ENCODE measurements at regions not wholly inside any gene's neighbourhood (a gene's known extent, or its start where the extent isn't known, plus 50 kb on each side); places are given as distances from the start of the nearest gene placed in this dataset.
"Not testable (repeated sequence)": the region's sequence is repeated elsewhere in the genome, so short reads cannot be mapped to it uniquely, and the experiment has no call there.

DNA sequence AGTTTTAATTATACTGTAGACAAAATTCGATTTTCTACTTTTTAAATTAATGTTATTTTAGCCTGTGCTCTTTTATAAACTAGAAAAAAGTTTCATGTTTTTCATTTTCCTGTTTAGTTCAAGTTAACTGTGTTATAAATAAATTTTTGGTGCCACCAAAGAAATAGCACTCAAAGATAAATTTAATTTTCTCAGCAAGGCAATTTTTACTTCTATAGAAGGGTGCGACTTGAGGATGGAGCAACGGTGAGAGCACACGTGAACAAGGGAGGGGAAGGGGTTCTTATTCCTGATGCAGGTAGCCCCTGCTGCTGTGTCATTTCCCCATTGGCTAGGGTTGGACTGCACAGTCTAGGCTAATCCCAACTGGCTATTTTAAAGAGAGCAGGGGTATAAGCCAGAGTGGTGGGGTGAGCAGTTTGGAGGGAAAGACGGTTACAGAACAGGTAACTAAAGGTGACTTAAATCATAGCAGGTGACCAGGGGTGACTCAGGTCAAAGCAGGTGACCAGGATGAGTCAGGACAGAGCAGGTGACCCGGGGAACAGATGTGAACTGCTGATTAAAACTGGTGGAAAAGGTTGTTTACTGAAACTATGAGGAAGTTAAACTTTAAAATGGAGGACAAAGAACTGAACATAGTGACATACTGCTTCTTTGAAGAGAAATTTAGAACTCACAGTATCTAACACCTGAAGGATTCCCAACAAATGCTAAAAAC lies 104.6 kb upstream of the GPBP1 start:
- DNase-seq: no peak

GRCh38 chr5:57072218-57072892 lies 101.5 kb upstream of the GPBP1 start:
- DNase-seq: no peak

DNA sequence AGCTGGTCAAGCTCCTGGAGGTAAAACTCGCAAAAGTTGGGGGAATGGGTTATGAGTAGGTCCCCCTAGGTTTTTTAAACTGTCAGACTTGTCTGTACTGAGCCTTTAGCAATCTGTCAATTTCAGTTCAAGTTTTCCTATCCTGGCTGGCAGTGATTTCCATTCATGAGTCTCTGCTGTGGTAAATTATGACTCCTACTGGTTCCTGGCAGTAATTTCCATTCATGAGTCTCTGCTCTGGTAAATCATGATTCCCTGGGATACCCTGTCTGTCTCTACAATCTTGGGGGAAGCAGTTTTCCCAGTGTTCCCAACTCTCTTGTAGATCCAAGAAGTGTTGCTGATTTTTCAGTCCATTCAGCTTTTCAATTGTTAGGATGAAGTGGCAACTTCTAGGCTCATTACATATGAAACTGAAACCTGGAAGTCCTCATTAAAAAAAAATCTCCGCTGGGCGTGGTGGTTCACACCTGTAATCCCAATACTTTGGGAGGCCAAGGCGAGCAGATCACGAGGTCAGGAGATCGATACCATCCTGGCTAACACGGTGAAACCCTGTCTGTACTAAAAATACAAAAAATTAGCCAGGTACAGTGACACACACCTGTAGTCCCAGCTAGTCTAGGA lies 91.3 kb upstream of the GPBP1 start:
- no peak for DNase-seq

DNA sequence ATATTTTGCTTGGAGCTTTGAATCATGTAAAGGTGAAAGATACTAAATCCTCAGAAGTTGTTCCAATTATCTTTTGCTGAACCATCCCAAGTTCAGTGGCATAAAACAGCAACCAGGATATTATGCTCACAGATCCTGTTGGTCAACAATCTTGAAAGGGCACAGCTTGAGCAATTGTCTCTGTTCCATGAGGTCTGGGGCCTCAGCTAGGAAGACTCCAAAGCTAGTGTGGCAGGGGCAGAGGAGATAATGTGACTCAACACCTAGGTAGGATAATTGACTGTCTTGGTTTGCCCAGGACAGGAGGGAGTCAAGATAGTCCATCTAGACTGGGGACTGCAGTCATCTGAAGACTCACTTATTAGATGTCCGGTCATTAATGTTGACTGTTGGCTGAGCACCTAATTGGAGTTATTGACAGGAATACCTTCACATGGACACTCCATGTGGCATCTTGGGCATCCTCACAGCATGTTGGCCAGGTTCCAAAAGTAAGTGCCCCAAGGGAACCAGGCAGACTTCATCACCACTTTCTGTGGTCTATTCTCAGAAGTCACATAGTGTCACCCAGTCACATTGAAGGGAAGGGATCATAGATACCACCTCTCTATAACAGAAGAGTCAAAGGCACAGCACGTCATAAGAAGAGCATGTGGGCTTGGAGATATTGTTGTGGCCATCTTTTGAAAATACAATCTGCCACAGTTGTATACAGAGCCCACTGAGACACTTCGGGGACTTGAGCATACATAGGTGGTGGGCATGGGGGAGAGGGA lies 88.4 kb upstream of the GPBP1 start:
- DNase-seq: no peak

DNA sequence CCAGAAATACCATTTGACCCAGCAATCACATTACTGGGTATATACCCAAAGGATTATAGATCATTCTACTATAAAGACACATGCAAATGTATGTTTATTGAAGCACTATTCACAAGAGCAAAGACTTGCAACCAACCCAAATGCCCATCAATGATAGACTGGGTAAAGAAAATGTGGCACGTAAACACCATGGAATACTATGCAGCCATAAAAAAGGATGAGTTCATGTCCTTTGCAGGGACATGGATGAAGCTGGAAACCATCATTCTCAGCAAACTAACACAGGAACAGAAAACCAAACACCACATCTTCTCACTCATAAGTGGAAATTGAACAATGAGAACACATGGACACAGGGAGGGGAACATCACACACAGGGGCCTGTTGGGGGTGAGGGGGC lies 85.9 kb upstream of the GPBP1 start:
- DNase-seq: not testable (repeated sequence)

DNA sequence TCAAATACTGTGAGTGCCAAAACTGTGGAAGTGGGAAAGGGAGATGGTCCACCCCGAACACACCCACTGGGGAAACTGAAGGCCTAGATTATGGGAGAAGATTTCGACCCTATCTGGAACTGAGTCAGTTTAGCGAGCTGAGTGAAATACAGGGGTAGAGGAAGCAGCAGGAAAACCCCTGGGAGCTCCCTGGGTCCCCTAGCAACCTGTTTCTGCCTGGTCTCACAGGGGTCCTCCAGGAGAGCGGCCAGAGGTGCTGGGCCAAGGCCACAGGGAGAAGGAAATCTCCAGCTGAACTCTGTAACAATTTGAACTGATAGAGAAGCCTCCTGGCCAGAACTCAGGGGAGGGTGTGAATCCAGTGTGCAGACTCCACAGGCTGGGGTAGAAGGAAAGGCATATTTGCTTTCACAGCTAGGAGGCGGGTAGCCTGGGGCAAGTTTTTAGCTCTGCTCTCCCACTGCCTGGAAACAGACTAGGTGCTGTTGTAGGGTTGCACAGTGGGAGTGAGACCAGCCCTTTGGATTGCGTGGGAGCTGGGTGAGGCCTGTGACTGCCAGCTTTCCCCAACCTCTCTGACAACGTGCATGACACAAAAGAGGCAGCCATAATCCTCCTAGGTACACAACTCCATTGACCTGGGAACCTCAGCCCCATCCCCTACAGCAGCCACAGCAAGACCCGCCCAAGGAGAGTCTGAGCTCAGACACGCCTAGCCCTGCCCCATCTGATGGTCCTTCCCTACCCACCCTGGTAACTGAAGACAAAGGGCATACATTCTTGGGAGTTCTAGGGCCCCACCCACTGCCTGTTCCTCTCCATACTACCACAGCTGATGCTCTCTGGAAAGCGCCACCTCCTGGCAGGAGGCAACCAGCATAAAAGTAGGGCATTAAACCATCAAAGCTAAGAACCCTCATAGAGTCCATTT lies 78.8 kb upstream of the GPBP1 start:
- DNase-seq: peak in 1 of 2 donors; percentile 3

DNA sequence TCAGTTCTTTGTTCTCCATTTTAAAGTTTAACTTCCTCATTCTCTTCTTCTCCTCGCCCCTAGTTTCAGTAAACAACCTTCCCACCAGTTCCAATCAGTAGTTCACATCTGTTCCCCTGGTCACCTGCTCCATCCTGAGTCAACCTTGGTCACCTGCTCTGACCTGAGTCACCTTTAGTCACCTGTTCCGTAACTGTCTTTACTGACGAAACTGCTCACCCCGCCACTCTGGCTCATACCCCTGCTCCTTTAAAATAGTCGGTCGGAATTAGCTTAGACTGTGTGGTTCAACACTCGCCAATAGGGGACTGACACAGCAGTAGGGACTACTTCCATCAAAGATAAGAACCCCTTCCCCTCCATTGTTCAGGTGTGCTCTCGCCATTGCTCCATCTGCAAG lies 76.3 kb upstream of the GPBP1 start:
- no peak for DNase-seq

DNA sequence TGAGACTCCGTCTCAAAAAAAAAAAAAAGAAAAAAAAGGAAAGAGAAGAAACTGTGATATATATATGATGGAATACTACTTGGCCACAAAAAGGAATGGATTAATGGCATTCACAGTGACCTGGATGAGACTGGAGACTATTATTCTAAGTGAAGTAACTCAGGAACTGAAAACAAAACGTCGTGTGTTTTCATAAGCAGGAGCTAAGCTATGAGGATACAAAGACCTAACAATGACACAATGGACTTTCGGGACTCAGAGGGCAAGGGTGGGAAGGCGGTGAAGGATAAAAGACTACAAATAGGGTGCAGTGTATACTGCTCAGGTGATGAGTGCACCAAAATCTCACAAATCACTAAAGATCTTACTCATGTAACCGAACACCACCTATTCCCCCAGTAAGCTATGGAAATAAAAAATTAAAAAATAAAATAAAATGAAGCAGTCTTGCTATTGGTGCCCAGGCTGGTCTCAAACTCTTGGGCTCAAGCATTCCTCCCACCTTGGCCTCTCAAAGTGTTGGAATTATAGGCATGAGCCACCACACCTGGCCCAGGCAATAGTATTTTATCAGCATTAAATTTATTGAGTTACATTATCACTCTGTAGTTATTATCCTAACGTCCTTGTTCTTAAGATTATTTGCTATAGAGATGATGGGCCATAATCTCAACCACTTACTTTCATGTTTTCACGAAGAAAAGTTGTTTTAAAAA lies 71.5 kb upstream of the GPBP1 start:
- no peak for DNase-seq

GRCh38 chr5:57102905-57103255 lies 71.0 kb upstream of the GPBP1 start:
- no peak for DNase-seq

DNA sequence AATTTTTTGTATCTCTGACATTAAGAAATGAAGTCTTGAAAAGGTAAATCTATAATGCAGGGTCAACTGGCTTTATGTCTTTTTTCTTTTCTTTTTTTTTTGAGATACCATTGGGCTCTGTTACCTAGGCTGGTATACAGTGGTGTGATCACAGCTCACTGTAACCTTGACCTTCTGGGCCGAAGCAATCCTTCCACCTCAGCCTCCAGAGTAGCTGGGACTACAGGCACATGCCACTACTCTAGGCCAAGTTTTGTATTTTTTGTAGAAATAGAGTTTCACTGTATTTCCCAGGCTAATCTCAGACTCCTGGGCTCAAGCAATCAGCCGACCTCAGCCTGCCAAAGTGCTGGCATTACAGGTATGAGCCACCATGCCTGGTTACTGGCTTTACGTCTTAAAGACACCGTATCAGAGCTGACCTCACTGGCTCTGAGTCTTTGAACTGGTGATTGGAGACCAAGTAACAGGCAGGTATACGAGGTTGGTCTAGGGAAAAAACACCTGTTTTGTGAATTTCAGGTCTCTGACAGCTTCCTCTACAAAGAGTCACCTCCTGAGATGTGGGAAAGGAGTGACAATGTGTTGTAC lies 70.4 kb upstream of the GPBP1 start:
- DNase-seq: no peak

- DNase-seq: no peak
Measured at GRCh38 chr5:57106661-57107060, 67.2 kb upstream of the GPBP1 start.

GRCh38 chr5:57111993-57112392 lies 61.9 kb upstream of the GPBP1 start:
- no peak for DNase-seq

DNA sequence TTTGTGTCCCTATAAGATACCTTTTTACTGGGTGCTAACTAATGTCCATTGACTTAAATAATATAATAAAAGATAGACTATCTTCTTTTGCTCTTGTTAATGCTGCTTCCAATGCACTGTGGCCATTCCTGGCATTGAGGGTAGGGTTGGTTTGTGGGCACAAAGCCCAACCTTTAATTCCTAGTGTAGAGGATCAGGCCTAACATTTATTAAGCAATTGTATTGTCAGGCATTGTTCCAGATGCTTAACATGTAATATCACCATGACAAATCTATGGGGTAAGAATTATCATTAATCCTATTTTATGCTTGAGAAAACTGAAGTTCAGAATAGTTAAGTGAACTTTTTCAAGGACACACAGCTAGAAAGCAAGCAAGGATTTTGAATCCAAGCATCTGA lies 60.4 kb upstream of the GPBP1 start:
- DNase-seq: no peak

DNA sequence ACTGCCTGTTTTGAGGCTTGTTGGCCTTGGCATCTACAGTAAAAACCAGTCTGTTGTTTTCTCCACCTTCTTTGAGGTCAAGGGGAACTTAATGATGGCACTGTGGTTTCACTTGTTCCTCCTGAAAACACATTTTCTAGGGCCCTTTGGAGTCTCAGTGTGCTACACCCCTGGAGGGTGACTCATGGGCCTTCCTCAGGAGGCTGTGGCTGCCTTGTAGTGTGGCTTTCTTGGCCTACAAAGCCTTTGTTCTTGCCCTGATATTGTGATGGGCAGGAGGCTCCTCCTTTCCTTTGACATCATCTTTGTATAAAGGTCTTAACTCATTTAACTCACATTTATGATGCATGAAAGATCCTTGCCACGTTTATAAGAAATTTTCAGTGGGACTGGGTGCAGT lies 56.3 kb upstream of the GPBP1 start:
- DNase-seq: peak; percentile 27 to 44

DNA sequence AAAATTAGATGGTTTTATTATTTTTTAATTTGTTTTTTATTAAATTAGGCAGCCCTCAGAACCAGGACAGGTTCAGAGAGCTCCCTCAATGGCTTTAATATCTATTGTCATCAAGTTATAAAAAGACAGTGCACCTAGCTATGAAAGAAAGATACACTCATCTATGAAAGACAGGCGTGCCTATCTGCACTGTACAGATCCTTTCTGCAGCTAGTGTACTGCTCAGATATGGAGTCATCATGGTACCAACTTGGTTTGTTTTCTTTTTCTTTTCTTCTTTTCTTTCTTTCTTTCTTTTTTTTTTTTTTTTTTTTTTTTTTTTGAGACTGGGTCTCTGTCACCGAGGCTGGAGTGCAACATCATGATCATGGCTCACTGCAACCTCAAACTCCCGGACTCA lies 54.8 kb upstream of the GPBP1 start:
- DNase-seq: no peak

DNA sequence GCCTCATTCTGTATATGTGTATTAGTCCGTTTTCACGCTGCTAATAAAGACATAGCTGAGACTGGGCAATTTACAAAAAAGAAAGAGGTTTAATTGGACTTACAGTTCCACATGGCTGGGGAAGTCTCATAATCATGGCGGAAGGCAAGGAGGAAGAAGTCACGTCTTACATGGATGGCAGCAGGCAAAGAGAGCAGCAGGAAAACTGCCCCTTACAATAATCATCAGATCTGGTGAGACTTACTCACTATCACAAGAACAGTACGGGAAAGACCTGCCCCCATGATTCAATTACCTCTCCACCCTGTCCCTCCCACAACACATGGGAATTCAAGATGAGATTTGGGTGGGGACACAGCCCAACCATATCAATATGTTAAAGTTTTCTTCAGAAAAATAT lies 49.8 kb upstream of the GPBP1 start:
- no peak for DNase-seq
